PC-9 (cell line): ENCODE measurements at regions not wholly inside any gene's neighbourhood (a gene's known extent, or its start where the extent isn't known, plus 50 kb on each side); places are given as distances from the start of the nearest gene placed in this dataset.
A peak's percentile ranks its signal among the peaks of the same experiment; 100 is the strongest.

Experiments
- BruUV-seq: library from RNA; stranded (reverse); fragments of 400-500 nt; replicated peaks from 2 replicates; lab custom pipeline; 2021; lab: Mats Ljungman, UMichigan
- CTCF ChIA-PET: fragments of 300-600 bp; sonication (Branson Sonifier 250); formaldehyde crosslinking; loops from one replicate; lab custom pipeline; 2022; ENCODE audit warnings: antibody characterized with exemption; lab: Charles Lee
- POLR2A ChIA-PET: fragments of 300-600 bp; sonication (Branson Sonifier 250); formaldehyde crosslinking; loops from one replicate; lab custom pipeline; 2022; ENCODE audit warnings: antibody characterized with exemption; ENCODE audit not compliant: unreplicated experiment; lab: Charles Lee
- DNase-seq, 2 experiments: peaks; one replicate each; pipeline versions ENCODE4 v3.0.0 to v3.0.0-alpha.2; 2015 to 2022; ENCODE audit warnings: mixed read lengths in 1 of 2
- H2AFZ ChIP-seq: fragments of 200-600 bp; sonication (generic); 2 replicates; pipeline ENCODE4 v1.8.1; 2017; ENCODE audit warnings: antibody characterized with exemption
- H3F3A ChIP-seq: fragments of 200-600 bp; sonication (generic); 2 replicates; pipeline ENCODE4 v1.8.1; 2017; ENCODE audit warnings: antibody characterized with exemption, mild to moderate bottlenecking, low read depth; ENCODE audit not compliant: insufficient read depth
- H3K27ac ChIP-seq: fragments of 200-600 bp; sonication (generic); 2 replicates; pipeline ENCODE4 v1.6.1; 2016; ENCODE audit warnings: mixed run types
- H3K27me3 ChIP-seq: fragments of 200-600 bp; sonication (generic); 2 replicates; pipeline ENCODE4 v1.6.1; 2016; ENCODE audit warnings: low read depth, mixed run types; ENCODE audit not compliant: insufficient read depth
- H3K36me3 ChIP-seq: fragments of 200-600 bp; sonication (generic); 2 replicates; pipeline ENCODE4 v1.6.1; 2016; ENCODE audit warnings: low read depth, mixed run types
- H3K4me1 ChIP-seq: fragments of 200-600 bp; sonication (generic); replicated peaks from 2 replicates; pipeline ENCODE4 v1.6.1; 2016; ENCODE audit warnings: mixed run types; ENCODE audit not compliant: insufficient read depth
- H3K4me2 ChIP-seq: fragments of 200-600 bp; sonication (generic); 2 replicates; pipeline ENCODE4 v1.6.1; 2017; ENCODE audit warnings: mixed run types
- H3K4me3 ChIP-seq: fragments of 200-600 bp; sonication (generic); 2 replicates; pipeline ENCODE4 v1.6.1; 2016; ENCODE audit warnings: mixed run types
- H3K79me2 ChIP-seq: fragments of 200-600 bp; sonication (generic); 2 replicates; pipeline ENCODE4 v1.6.1; 2017; ENCODE audit warnings: low read depth, mixed run types
- H3K9me2 ChIP-seq: fragments of 200-600 bp; sonication (generic); 2 replicates; pipeline ENCODE4 v1.8.1; 2017; ENCODE audit warnings: mild to moderate bottlenecking; ENCODE audit not compliant: insufficient read depth
- H3K9me3 ChIP-seq: fragments of 200-600 bp; sonication (generic); 2 replicates; pipeline ENCODE4 v1.8.1; 2016; ENCODE audit warnings: low read depth; ENCODE audit not compliant: insufficient read depth
- H4K20me1 ChIP-seq: fragments of 200-600 bp; sonication (generic); 2 replicates; pipeline ENCODE4 v1.8.1; 2017; ENCODE audit not compliant: insufficient read depth
- EZH2 ChIP-seq: fragments of 200-600 bp; sonication (generic); IDR thresholded peaks from 2 replicates; pipeline ENCODE4 v1.8.0; 2017; ENCODE audit warnings: antibody characterized with exemption, low read depth
- intact Hi-C: fragments of 100-400 bp; cut with micrococcal nuclease; formaldehyde crosslinking; loops from one replicate; pipeline ENCODE4 v1.10.0; 2022; ENCODE audit not compliant: unreplicated experiment
- TF ChIP-seq, protein P1 (sequence below): fragments of 200-600 bp; sonication (generic); conservative IDR thresholded peaks from 2 replicates; pipeline ENCODE4 v1.6.1; 2017; ENCODE audit warnings: mixed run types, antibody characterized with exemption, mild to moderate bottlenecking, moderate library complexity

DNA sequence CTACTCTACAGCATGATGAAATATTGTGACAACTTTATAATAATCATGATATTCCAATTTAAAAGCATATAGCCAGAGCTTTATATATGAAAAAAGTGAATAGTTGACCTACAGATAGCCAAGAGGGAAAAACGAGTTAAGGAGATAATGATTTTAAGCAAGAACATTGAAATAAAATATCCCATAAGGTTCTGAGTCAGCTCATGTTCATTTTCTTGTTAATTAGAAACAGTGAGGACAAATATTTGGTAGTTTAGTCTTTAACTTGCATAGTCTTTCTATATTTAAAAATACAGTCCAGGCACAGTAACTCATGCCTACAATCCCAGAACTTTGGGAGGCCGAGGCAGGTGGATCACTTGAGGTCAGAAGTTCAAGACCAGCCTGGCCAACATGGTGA is 55.8 kb upstream of the CDH6 start:
- Histone ChIP-seq H3K36me3 (no peaks in the 10 kb centered on the region), H3K79me2 (no peaks in the 10 kb centered on the region), H3K9me3 (no peaks in the 10 kb centered on the region), H3K4me2 (no peak overlapping the region), H3F3A (no peaks in the 10 kb centered on the region), H3K27me3 (no peaks in the 10 kb centered on the region), H3K9me2 (no peaks in the 10 kb centered on the region), H3K27ac (no peak overlapping the region), H4K20me1 (no peaks in the 10 kb centered on the region), H3K4me1 (no peaks in the 10 kb centered on the region), H3K4me3 (no peak overlapping the region), H2AFZ (no peak overlapping the region)
- no peak for TF ChIP-seq EZH2
- TF ChIP-seq, protein P1, sequence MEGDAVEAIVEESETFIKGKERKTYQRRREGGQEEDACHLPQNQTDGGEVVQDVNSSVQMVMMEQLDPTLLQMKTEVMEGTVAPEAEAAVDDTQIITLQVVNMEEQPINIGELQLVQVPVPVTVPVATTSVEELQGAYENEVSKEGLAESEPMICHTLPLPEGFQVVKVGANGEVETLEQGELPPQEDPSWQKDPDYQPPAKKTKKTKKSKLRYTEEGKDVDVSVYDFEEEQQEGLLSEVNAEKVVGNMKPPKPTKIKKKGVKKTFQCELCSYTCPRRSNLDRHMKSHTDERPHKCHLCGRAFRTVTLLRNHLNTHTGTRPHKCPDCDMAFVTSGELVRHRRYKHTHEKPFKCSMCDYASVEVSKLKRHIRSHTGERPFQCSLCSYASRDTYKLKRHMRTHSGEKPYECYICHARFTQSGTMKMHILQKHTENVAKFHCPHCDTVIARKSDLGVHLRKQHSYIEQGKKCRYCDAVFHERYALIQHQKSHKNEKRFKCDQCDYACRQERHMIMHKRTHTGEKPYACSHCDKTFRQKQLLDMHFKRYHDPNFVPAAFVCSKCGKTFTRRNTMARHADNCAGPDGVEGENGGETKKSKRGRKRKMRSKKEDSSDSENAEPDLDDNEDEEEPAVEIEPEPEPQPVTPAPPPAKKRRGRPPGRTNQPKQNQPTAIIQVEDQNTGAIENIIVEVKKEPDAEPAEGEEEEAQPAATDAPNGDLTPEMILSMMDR: no peak
- peak in 1 of 2 experiments; percentile 15 for DNase-seq
- BruUV-seq: no TSS peak
- ChIA-PET CTCF (no interaction called here), POLR2A (no interaction called here)
- intact Hi-C loops: no loop called here

DNA sequence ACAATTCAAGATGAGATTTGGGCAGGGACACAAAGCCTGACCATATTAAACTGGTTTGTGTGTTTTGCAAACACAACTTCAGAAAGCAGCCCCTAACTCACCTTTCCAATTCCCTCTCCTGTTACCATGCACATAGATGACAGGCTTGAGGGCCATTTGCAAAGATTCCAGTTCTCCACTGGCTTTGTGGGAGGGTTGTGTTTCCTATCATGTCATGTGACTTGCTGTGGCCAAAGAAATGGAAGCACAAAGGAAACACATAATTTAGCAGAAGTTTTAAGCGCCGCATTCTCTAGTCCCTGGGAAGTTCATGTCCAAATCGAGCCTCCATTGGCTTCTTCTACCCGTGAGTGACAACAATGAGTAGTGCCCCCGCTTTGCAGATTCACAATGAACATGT is 57.9 kb upstream of the CDH6 start:
- intact Hi-C loops: no loop called here
- BruUV-seq: no TSS peak
- Histone ChIP-seq H3F3A (no peaks in the 10 kb centered on the region), H3K9me2 (no peaks in the 10 kb centered on the region), H3K9me3 (no peaks in the 10 kb centered on the region), H3K4me3 (no peak overlapping the region), H3K79me2 (no peaks in the 10 kb centered on the region), H3K4me1 (no peaks in the 10 kb centered on the region), H3K27ac (no peak overlapping the region), H3K27me3 (no peaks in the 10 kb centered on the region), H3K4me2 (no peak overlapping the region), H3K36me3 (no peaks in the 10 kb centered on the region), H2AFZ (no peak overlapping the region), H4K20me1 (no peaks in the 10 kb centered on the region)
- TF ChIP-seq EZH2: no peak
- TF ChIP-seq, protein P1: no peak
- ChIA-PET POLR2A (no interaction called here), CTCF (no interaction called here)
- no peak for DNase-seq

DNA sequence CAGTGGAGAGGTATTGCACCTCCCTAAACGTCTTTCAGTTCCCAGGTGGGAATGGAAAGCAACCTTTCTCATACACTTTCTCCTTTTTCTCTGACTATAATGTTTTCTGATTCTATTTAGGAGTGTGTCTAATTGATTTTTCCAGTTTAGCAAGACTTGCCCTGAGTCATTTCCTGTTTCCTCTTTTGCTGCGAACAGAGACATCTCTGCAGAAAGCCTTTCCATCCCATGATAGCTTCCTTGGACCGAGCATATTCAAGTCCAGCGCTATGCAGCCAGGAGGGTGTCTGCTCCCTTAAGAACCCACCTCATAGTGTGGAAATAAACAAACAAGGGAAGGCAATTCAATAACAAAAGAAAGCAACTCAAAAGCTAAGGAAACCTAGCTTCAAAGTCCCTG is 60.0 kb upstream of the CDH6 start:
- H3K4me1 ChIP-seq: no peaks in the 10 kb centered on the region
- intact Hi-C loops: no loop called here
- ChIA-PET POLR2A (no interaction called here), CTCF (no interaction called here)
- no peak overlapping the region for H3K27ac ChIP-seq
- peaks cover 9% of the 10 kb centered on the region for H3K27me3 ChIP-seq
- no peaks in the 10 kb centered on the region for H3K9me2 ChIP-seq
- H2AFZ ChIP-seq: peak overlapping the region; percentile 19; the same call in 1 of the 2 replicates
- H3K79me2 ChIP-seq: no peaks in the 10 kb centered on the region
- no peak for DNase-seq
- H4K20me1 ChIP-seq: no peaks in the 10 kb centered on the region
- H3K4me3 ChIP-seq: no peak overlapping the region
- no peaks in the 10 kb centered on the region for H3K9me3 ChIP-seq
- no peaks in the 10 kb centered on the region for H3F3A ChIP-seq
- no peaks in the 10 kb centered on the region for H3K36me3 ChIP-seq
- H3K4me2 ChIP-seq: no peak overlapping the region
- TF ChIP-seq EZH2: no peak
- TF ChIP-seq, protein P1: no peak
- no TSS peak for BruUV-seq
